SU-DHL-6 (cell line): ENCODE measurements at regions not wholly inside any gene's neighbourhood (a gene's known extent, or its start where the extent isn't known, plus 50 kb on each side); places are given as distances from the start of the nearest gene placed in this dataset.

Experiments
- EZH2phosphoT487 ChIP-seq: fragments of 200-600 bp; sonication (generic), shearing (Covaris generic); conservative IDR thresholded peaks from 2 replicates; pipeline ENCODE4 v1.6.1; 2018; ENCODE audit warnings: mild to moderate bottlenecking, antibody characterized with exemption, low read length, moderate library complexity, mixed read lengths
- TF ChIP-seq, protein P1 (sequence below): fragments of 200-600 bp; sonication (generic); IDR thresholded peaks from one replicate; pipeline ENCODE4 v1.5.1; 2017; ENCODE audit warnings: antibody characterized with exemption, mild to moderate bottlenecking, low read length, moderate library complexity; ENCODE audit not compliant: insufficient read depth, poor library complexity, severe bottlenecking

DNA sequence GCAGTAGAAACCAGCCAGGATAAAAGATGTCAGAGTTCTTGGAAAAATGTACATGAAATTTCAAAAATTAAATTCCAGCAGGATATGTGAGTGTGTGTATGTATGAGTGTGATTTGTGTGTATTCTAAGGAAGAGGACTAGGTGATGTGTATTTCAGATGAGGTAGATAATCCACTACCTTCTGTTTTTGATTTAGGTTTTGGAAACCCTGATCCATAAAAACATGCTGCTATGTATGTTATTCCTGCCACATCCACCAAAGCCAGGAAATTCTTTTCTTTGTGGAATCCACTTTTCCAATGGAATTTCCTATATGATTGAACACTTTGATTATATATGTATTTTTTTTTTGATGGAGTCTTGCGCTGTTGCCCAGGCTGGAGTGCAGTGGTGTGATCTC lies 276.9 kb downstream of the UQCRFS1 start:
- TF ChIP-seq, protein P1, sequence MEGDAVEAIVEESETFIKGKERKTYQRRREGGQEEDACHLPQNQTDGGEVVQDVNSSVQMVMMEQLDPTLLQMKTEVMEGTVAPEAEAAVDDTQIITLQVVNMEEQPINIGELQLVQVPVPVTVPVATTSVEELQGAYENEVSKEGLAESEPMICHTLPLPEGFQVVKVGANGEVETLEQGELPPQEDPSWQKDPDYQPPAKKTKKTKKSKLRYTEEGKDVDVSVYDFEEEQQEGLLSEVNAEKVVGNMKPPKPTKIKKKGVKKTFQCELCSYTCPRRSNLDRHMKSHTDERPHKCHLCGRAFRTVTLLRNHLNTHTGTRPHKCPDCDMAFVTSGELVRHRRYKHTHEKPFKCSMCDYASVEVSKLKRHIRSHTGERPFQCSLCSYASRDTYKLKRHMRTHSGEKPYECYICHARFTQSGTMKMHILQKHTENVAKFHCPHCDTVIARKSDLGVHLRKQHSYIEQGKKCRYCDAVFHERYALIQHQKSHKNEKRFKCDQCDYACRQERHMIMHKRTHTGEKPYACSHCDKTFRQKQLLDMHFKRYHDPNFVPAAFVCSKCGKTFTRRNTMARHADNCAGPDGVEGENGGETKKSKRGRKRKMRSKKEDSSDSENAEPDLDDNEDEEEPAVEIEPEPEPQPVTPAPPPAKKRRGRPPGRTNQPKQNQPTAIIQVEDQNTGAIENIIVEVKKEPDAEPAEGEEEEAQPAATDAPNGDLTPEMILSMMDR, result no peak
- no peak for TF ChIP-seq EZH2phosphoT487
